Right lobe of liver (tissue), 4 donors: ENCODE measurements at regions not wholly inside any gene's neighbourhood (a gene's known extent, or its start where the extent isn't known, plus 50 kb on each side); places are given as distances from the start of the nearest gene placed in this dataset.

Experiments
- POLR2A ChIP-seq: fragments of 450-650 bp; IDR thresholded peaks from one replicate; pipeline ENCODE4 v1.6.1; 2017; ENCODE audit warnings: antibody characterized with exemption, mild to moderate bottlenecking
- TF ChIP-seq, protein P1 (sequence below), 4 donors: fragments of 200-600 bp in 3 of 4; fragments of 450-650 bp in 1 of 4; IDR thresholded peaks; one replicate each; pipeline versions ENCODE4 v1.5.1 to v1.8.0; 2016 to 2022; ENCODE audit warnings: antibody characterized with exemption in 4 of 4, mild to moderate bottlenecking in 2 of 4
- donor health status: DM: no; HTN: no; CAD: no.
- donor health status: DM: no; HTN: no; CAD: no.
- donor health status: DM: no; HTN: yes; CAD: no.

DNA sequence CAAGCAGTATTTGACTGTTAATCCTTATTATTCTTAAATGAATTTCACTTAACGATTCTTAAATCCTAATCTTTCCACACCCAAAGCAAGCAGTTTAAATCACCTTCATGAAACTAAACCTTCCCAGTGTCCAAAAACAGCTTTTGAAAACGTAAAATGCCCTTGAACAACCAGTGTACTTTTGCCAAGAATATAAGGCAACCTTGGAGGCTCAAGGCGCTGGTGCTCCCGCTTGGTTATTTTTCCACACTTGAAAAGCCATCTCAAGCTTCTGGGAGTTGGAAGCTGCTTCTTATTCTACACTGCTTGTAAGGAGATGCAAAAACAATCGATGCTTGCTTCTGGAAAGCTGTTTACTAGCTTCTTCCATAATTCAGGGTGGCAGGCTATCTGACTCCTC lies 625.7 kb downstream of the HTR1B start:
- TF ChIP-seq POLR2A = no peak
- TF ChIP-seq, protein P1, sequence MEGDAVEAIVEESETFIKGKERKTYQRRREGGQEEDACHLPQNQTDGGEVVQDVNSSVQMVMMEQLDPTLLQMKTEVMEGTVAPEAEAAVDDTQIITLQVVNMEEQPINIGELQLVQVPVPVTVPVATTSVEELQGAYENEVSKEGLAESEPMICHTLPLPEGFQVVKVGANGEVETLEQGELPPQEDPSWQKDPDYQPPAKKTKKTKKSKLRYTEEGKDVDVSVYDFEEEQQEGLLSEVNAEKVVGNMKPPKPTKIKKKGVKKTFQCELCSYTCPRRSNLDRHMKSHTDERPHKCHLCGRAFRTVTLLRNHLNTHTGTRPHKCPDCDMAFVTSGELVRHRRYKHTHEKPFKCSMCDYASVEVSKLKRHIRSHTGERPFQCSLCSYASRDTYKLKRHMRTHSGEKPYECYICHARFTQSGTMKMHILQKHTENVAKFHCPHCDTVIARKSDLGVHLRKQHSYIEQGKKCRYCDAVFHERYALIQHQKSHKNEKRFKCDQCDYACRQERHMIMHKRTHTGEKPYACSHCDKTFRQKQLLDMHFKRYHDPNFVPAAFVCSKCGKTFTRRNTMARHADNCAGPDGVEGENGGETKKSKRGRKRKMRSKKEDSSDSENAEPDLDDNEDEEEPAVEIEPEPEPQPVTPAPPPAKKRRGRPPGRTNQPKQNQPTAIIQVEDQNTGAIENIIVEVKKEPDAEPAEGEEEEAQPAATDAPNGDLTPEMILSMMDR (IDR thresholded peaks at IDR 0.05) = no peak
